ENCODE measurements at regions not wholly inside any gene's neighbourhood (a gene's known extent, or its start where the extent isn't known, plus 50 kb on each side); places are given as distances from the start of the nearest gene placed in this dataset.
A peak's percentile ranks its signal among the peaks of the same experiment; 100 is the strongest.

DNA sequence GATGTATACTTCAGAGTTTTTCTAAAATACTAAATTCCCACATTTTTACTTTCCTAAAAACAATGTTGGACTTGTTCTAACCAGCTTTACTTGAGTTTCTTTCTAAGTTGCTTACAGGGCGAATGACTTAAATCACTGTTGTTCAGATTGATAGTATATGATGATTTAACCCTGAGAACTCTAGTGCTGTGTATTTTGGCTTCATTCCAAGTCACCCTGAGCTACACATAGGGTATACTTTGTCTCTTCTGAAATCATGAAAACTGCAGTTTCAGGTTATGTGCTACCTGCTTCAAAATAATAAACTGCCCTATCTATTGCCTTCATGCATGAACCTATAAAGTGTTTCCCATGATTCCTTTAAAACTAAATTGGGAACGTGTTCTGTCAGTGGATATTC lies 162.5 kb upstream of the PDE3A start:
- TF ChIP-seq, protein P1, sequence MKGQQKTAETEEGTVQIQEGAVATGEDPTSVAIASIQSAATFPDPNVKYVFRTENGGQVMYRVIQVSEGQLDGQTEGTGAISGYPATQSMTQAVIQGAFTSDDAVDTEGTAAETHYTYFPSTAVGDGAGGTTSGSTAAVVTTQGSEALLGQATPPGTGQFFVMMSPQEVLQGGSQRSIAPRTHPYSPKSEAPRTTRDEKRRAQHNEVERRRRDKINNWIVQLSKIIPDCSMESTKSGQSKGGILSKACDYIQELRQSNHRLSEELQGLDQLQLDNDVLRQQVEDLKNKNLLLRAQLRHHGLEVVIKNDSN (IDR thresholded peaks at IDR 0.05), result no peak
- TF ChIP-seq NFIC (IDR thresholded peaks at IDR 0.05) (peak; percentile 78), EGR1 (IDR thresholded peaks at IDR 0.05) (no peak), TCF12 (IDR thresholded peaks at IDR 0.05; ENCODE audit: low read depth) (no peak), YY1 (IDR thresholded peaks at IDR 0.05; ENCODE audit: low read depth) (no peak)

DNA sequence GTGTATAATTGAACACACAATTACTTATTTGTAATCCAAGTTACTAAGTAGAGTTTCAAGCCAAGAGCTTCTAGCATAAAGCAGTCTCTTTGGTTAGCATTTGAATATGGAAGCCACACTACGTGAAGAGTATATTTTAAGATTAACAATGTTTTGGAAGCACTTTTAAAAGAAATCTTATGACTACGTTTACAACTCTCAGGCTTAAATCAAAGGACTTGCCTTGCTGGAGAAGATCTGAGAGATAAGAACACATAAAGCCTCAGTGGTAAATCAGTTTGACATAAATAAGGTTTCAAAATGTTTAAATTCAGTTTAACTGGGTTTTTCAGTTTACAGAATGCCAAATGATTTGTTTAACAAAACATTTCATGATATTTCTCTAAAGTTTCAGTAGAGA lies 161.9 kb upstream of the PDE3A start:
- TF ChIP-seq TAF1 (IDR thresholded peaks at IDR 0.05; ENCODE audit: low read depth), result no peak
- no peak for TF ChIP-seq ZBTB7A (IDR thresholded peaks at IDR 0.05; ENCODE audit: low read depth)
- TF ChIP-seq, protein P2, sequence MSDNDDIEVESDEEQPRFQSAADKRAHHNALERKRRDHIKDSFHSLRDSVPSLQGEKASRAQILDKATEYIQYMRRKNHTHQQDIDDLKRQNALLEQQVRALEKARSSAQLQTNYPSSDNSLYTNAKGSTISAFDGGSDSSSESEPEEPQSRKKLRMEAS (IDR thresholded peaks at IDR 0.05), result no peak
- no peak for TF ChIP-seq CEBPB (IDR thresholded peaks at IDR 0.05)
- no peak for TF ChIP-seq TEAD4 (IDR thresholded peaks at IDR 0.05)
- TF ChIP-seq EP300 (IDR thresholded peaks at IDR 0.05; ENCODE audit: borderline replicate concordance), result no peak
- no peak for TF ChIP-seq NFIC (IDR thresholded peaks at IDR 0.05)
- TF ChIP-seq, protein P1 (IDR thresholded peaks at IDR 0.05), result no peak

DNA sequence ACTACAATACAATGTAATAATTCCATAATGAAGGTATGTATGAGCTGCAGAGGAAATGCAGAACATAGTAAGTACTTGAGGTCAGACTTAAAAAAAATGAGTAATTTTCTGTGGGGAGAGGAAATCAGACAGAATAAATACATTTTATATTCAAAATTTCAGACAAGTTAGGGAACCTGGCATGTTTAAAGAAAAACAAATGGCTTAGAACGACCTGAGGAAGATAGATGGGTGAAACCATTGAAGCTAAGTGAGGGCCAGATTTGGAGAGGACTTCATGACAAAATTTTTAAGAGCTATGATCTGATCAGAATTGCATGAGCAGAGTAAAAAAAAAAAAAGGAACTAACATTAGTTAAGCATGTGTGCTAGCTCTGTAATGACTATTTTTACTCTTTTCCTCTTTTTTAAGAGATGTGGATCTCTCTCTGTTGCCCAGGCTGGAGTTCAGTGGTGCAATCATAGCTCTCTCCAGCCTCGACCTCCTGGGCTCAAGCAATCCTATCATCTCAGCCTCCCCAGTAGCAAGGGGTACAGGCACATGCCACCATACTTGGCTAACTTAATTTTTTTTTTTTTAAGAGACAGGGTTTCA lies 157.6 kb upstream of the PDE3A start:
- TF ChIP-seq, protein P3, sequence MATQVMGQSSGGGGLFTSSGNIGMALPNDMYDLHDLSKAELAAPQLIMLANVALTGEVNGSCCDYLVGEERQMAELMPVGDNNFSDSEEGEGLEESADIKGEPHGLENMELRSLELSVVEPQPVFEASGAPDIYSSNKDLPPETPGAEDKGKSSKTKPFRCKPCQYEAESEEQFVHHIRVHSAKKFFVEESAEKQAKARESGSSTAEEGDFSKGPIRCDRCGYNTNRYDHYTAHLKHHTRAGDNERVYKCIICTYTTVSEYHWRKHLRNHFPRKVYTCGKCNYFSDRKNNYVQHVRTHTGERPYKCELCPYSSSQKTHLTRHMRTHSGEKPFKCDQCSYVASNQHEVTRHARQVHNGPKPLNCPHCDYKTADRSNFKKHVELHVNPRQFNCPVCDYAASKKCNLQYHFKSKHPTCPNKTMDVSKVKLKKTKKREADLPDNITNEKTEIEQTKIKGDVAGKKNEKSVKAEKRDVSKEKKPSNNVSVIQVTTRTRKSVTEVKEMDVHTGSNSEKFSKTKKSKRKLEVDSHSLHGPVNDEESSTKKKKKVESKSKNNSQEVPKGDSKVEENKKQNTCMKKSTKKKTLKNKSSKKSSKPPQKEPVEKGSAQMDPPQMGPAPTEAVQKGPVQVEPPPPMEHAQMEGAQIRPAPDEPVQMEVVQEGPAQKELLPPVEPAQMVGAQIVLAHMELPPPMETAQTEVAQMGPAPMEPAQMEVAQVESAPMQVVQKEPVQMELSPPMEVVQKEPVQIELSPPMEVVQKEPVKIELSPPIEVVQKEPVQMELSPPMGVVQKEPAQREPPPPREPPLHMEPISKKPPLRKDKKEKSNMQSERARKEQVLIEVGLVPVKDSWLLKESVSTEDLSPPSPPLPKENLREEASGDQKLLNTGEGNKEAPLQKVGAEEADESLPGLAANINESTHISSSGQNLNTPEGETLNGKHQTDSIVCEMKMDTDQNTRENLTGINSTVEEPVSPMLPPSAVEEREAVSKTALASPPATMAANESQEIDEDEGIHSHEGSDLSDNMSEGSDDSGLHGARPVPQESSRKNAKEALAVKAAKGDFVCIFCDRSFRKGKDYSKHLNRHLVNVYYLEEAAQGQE (IDR thresholded peaks at IDR 0.05; ENCODE audit: low read depth), result no peak

DNA sequence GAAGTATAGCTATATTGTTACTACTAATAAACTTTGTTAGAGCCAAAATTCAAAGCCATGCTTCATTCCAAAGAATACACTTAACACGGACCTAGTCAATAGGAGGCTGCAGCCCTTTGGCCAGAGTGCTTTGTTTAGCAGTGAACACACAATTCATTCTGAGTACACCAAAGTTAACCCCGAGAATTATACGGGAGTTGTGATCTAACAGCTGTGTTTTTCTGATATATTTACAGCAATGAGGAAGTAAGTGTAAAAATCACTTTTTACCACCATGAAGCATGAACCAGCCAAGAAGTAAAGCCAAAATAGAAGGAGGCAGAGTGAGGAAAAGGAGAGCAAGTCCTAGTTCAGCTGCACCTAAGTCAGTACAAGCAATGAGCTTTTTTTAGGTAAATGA lies 156.8 kb upstream of the PDE3A start:
- TF ChIP-seq ZBTB7A (IDR thresholded peaks at IDR 0.05; ENCODE audit: low read depth) (no peak), YY1 (IDR thresholded peaks at IDR 0.05; ENCODE audit: low read depth) (no peak), TCF12 (IDR thresholded peaks at IDR 0.05; ENCODE audit: low read depth) (no peak), CREB1 (IDR thresholded peaks at IDR 0.05; ENCODE audit: low read depth) (no peak), TEAD4 (IDR thresholded peaks at IDR 0.05) (no peak), NFIC (IDR thresholded peaks at IDR 0.05) (no peak), EP300 (IDR thresholded peaks at IDR 0.05; ENCODE audit: borderline replicate concordance) (no peak), EGR1 (IDR thresholded peaks at IDR 0.05) (no peak), FOXM1 (IDR thresholded peaks at IDR 0.05; ENCODE audit: borderline replicate concordance, low read depth) (no peak), RAD21 (IDR thresholded peaks at IDR 0.05; ENCODE audit: low read depth) (no peak), CEBPB (IDR thresholded peaks at IDR 0.05) (no peak), TAF1 (IDR thresholded peaks at IDR 0.05; ENCODE audit: low read depth) (no peak)
- TF ChIP-seq, protein P1 (IDR thresholded peaks at IDR 0.05), result no peak
- TF ChIP-seq, protein P3 (IDR thresholded peaks at IDR 0.05; ENCODE audit: low read depth), result no peak
- TF ChIP-seq, protein P2 (IDR thresholded peaks at IDR 0.05), result no peak

DNA sequence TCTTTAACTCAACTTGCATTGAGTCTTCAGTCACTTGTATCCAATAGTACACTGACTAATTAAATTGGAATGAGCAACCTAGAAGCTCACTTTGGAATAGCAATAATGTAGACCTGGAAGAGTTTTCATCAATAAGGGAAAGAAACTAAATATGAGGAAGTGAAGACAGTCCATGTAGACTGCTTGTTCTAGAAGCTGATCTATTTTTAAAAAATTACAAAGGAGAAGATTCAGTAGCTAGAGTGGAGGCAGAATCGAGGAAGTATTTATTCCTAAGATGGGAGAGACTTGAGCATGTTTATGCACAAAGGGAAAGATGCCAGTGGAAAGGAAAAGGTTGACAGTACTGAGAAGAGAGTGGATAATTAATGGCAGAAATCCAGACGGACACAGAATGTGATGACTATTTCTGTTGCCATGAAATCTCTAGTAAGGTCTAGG lies 156.3 kb upstream of the PDE3A start:
- TF ChIP-seq TAF1 (IDR thresholded peaks at IDR 0.05; ENCODE audit: low read depth) (0 out of 2 replicates have a peak, but pooled peaks have one; percentile 13), NFIC (IDR thresholded peaks at IDR 0.05) (no peak), ZBTB7A (IDR thresholded peaks at IDR 0.05; ENCODE audit: low read depth) (no peak)
- TF ChIP-seq, protein P1 (IDR thresholded peaks at IDR 0.05), result no peak
